H9 (cell line): ENCODE measurements at regions not wholly inside any gene's neighbourhood (a gene's known extent, or its start where the extent isn't known, plus 50 kb on each side); places are given as distances from the start of the nearest gene placed in this dataset.

Source experiments
- DNase-seq: peaks from one replicate; pipeline ENCODE4 v3.0.0-alpha.2; 2017
- H2AFZ ChIP-seq: one replicate; pipeline ENCODE4 v1.6.1; 2013; ENCODE audit warnings: mild to moderate bottlenecking, low read length, control low read depth, moderate library complexity
- H2AK5ac ChIP-seq: 2 replicates; pipeline ENCODE4 v1.6.1; 2013; ENCODE audit warnings: low read length, control low read depth, mixed read lengths; ENCODE audit not compliant: insufficient read length
- H2BK120ac ChIP-seq: one replicate; pipeline ENCODE4 v1.6.1; 2013; ENCODE audit warnings: low read depth, mild to moderate bottlenecking, low read length, control low read depth, inconsistent platforms; ENCODE audit not compliant: poor library complexity, severe bottlenecking
- H2BK12ac ChIP-seq: 2 replicates; pipeline ENCODE4 v1.6.1; 2013; ENCODE audit warnings: low read length, control low read depth, mixed read lengths, low read depth; ENCODE audit not compliant: insufficient read length
- H2BK15ac ChIP-seq: 2 replicates; pipeline ENCODE4 v1.6.1; 2013; ENCODE audit warnings: low read depth, low read length, control low read depth
- H2BK20ac ChIP-seq: one replicate; pipeline ENCODE4 v1.6.1; 2013; ENCODE audit warnings: low read depth, mild to moderate bottlenecking, low read length, control low read depth, inconsistent platforms; ENCODE audit not compliant: poor library complexity, severe bottlenecking
- H2BK5ac ChIP-seq: 2 replicates; pipeline ENCODE4 v1.6.1; 2013; ENCODE audit warnings: low read length, control low read depth, mixed read lengths; ENCODE audit not compliant: insufficient read length
- H3K14ac ChIP-seq: 2 replicates; pipeline ENCODE4 v1.6.1; 2013; ENCODE audit warnings: low read length, control low read depth; ENCODE audit not compliant: insufficient read depth
- H3K18ac ChIP-seq: 2 replicates; pipeline ENCODE4 v1.6.1; 2013; ENCODE audit warnings: low read depth, mild to moderate bottlenecking, mixed read lengths, low read length, control low read depth; ENCODE audit not compliant: insufficient read length
- H3K23ac ChIP-seq: 2 replicates; pipeline ENCODE4 v1.6.1; 2013; ENCODE audit warnings: low read length, control low read depth, mixed read lengths, low read depth; ENCODE audit not compliant: insufficient read length
- H3K23me2 ChIP-seq: 2 replicates; pipeline ENCODE4 v1.6.1; 2013; ENCODE audit warnings: low read depth, mild to moderate bottlenecking, mixed read lengths, low read length, control low read depth; ENCODE audit not compliant: insufficient read length, poor library complexity, severe bottlenecking
- H3K27ac ChIP-seq: 2 replicates; pipeline ENCODE4 v1.5.1; 2013; ENCODE audit warnings: low read length, control low read depth, mixed read lengths, low read depth; ENCODE audit not compliant: insufficient read length
- H3K27me3 ChIP-seq: 2 replicates; pipeline ENCODE4 v1.6.1; 2013; ENCODE audit warnings: low read length, control low read depth, inconsistent platforms; ENCODE audit not compliant: insufficient read depth
- H3K4ac ChIP-seq: 2 replicates; pipeline ENCODE4 v1.6.1; 2013; ENCODE audit warnings: low read depth, mild to moderate bottlenecking, control low read depth, inconsistent platforms, low read length, moderate library complexity
- H3K4me1 ChIP-seq: 2 replicates; pipeline ENCODE4 v1.6.1; 2013; ENCODE audit warnings: low read length, control low read depth, inconsistent platforms; ENCODE audit not compliant: insufficient read depth
- H3K4me2 ChIP-seq: 2 replicates; pipeline ENCODE4 v1.6.1; 2013; ENCODE audit warnings: low read length, control low read depth, mixed read lengths; ENCODE audit not compliant: insufficient read length, insufficient read depth
- H3K56ac ChIP-seq: 2 replicates; pipeline ENCODE4 v1.6.1; 2013; ENCODE audit warnings: low read depth, mild to moderate bottlenecking, mixed read lengths, low read length, control low read depth; ENCODE audit not compliant: insufficient read length
- H3K79me1 ChIP-seq: 2 replicates; pipeline ENCODE4 v1.6.1; 2013; ENCODE audit warnings: low read depth, mild to moderate bottlenecking, moderate library complexity, low read length, control low read depth, inconsistent platforms; ENCODE audit not compliant: insufficient read depth, poor library complexity, severe bottlenecking
- H3K79me2 ChIP-seq: 2 replicates; pipeline ENCODE4 v1.6.1; 2013; ENCODE audit warnings: low read length, control low read depth, inconsistent platforms; ENCODE audit not compliant: insufficient read depth
- H3K9ac ChIP-seq: 2 replicates; pipeline ENCODE4 v1.6.1; 2013; ENCODE audit warnings: low read length, control low read depth, mixed read lengths; ENCODE audit not compliant: insufficient read length; ENCODE audit errors: extremely low read depth
- H3K9me3 ChIP-seq: one replicate; pipeline ENCODE4 v1.6.1; 2013; ENCODE audit warnings: low read depth, low read length, inconsistent platforms; ENCODE audit not compliant: control insufficient read depth
- H3T11ph ChIP-seq: one replicate; pipeline ENCODE4 v1.6.1; 2013; ENCODE audit warnings: mild to moderate bottlenecking, low read length, control low read depth, inconsistent platforms
- H4K20me1 ChIP-seq: one replicate; pipeline ENCODE4 v1.6.1; 2013; ENCODE audit not compliant: control insufficient read depth, insufficient read length, insufficient read depth
- H4K5ac ChIP-seq: 2 replicates; pipeline ENCODE4 v1.6.1; 2013; ENCODE audit warnings: low read depth, mild to moderate bottlenecking, mixed read lengths, low read length, control low read depth; ENCODE audit not compliant: insufficient read length
- H4K8ac ChIP-seq: replicated peaks from 2 replicates; pipeline ENCODE4 v1.6.1; 2013; ENCODE audit warnings: low read length, control low read depth, mixed read lengths, low read depth; ENCODE audit not compliant: insufficient read length
- H4K91ac ChIP-seq: 2 replicates; pipeline ENCODE4 v1.6.1; 2013; ENCODE audit warnings: low read depth, mild to moderate bottlenecking, moderate library complexity, mixed read lengths, low read length, control low read depth; ENCODE audit not compliant: insufficient read length
- H3K27ac Mint-ChIP-seq, 3 experiments: 2 replicates in 2 of 3; 3 replicates in 1 of 3; pipeline ENCODE4 v1.8.0; 2020 to 2021; ENCODE audit warnings: mixed read lengths in 3 of 3, mild to moderate bottlenecking in 1 of 3, moderate library complexity in 1 of 3
- H3K27me3 Mint-ChIP-seq: 2 replicates; pipeline ENCODE4 v1.8.0; 2021; ENCODE audit warnings: low read depth, mild to moderate bottlenecking, moderate library complexity, mixed read lengths
- H3K36me3 Mint-ChIP-seq, 3 experiments: 2 replicates in 2 of 3; 3 replicates in 1 of 3; pipeline ENCODE4 v1.8.0; 2020 to 2021; ENCODE audit warnings: low read depth in 3 of 3, mixed read lengths in 3 of 3; ENCODE audit not compliant: insufficient read depth in 1 of 3
- H3K4me1 Mint-ChIP-seq, 2 experiments: 2 replicates each; pipeline ENCODE4 v1.8.0; 2020; ENCODE audit warnings: mixed read lengths in 2 of 2
- H3K4me3 Mint-ChIP-seq, 2 experiments: 2 replicates in 1 of 2; 3 replicates in 1 of 2; pipeline ENCODE4 v1.8.0; 2020 to 2021; ENCODE audit warnings: mild to moderate bottlenecking in 2 of 2, mixed read lengths in 2 of 2, moderate library complexity in 1 of 2
- H3K9me3 Mint-ChIP-seq, 2 experiments: 2 replicates in 1 of 2; 3 replicates in 1 of 2; pipeline ENCODE4 v1.8.0; 2020; ENCODE audit warnings: mild to moderate bottlenecking in 2 of 2, mixed read lengths in 2 of 2, moderate library complexity in 1 of 2
- WGBS: extraction: QIAGEN DNeasy Blood & Tissue Kit; methylation state at CpG from one replicate; pipeline ENCODE4 v1.1.7; 2013; ENCODE audit warnings: missing lambda C conversion rate, low lambda C conversion rate, mixed read lengths; ENCODE audit not compliant: insufficient read length; ENCODE audit errors: extremely low coverage; 5-methylcytosine and 5-hydroxymethylcytosine counted together
- TF ChIP-seq, protein P1 (sequence below): fragments of 200-600 bp; sonication (generic); conservative IDR thresholded peaks from 3 replicates; pipeline ENCODE4 v1.8.0; 2021; ENCODE audit warnings: antibody characterized with exemption, mild to moderate bottlenecking

DNA sequence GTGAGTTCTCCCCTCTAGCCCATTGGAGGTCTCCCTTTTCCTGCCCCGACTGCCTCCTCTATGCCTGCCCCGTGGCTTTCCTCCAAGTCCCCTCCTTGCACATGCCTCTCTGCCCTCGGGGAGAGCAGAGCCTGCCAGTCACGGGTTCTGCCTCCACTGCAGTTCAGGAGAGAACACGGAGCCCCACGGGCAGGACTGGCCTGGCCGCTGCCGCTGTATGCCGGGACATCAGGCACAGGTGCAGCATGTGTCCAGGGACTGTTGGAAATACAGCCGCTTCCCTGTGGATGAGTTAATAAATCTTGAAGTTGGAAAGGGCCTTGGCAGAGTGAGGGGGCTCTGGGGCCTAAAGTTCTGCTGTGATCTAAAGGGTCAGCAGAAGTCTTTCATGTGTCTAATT is 676.6 kb downstream of the MATN1 start:
- Mint-ChIP-seq H3K4me3 (no peak overlapping the region), H3K27me3 (no peaks in the 10 kb centered on the region), H3K27ac (no peak overlapping the region), H3K4me1 (peaks cover 17 to 21% of the 10 kb centered on the region in 2 experiments), H3K36me3 (no peaks in the 10 kb centered on the region; a peak in 1 of 7 replicates), H3K9me3 (peaks cover 0 to 5% of the 10 kb centered on the region in 2 experiments; a peak in 3 of 5 replicates)
- Histone ChIP-seq H2BK12ac (no peak overlapping the region), H3K23ac (no peak overlapping the region), H3K79me1 (no peaks in the 10 kb centered on the region), H2AK5ac (no peak overlapping the region), H4K91ac (no peak overlapping the region), H3T11ph (no peak overlapping the region), H3K18ac (no peak overlapping the region), H3K14ac (no peak overlapping the region), H3K4ac (no peak overlapping the region), H2BK20ac (no peak overlapping the region), H3K27me3 (no peaks in the 10 kb centered on the region), H3K9me3 (no peaks in the 10 kb centered on the region), H3K56ac (no peak overlapping the region), H2BK15ac (no peak overlapping the region), H4K5ac (no peak overlapping the region), H4K8ac (no peak overlapping the region), H3K4me2 (no peak overlapping the region), H2BK5ac (no peak overlapping the region), H3K4me1 (no peaks in the 10 kb centered on the region), H3K79me2 (no peaks in the 10 kb centered on the region), H3K23me2 (no peaks in the 10 kb centered on the region), H2BK120ac (no peak overlapping the region), H4K20me1 (no peaks in the 10 kb centered on the region), H3K27ac (no peak overlapping the region), H2AFZ (no peak overlapping the region), H3K9ac (no peak overlapping the region)
- no CpG with 5 or more reads among the region's 10 CpGs for WGBS
- TF ChIP-seq, protein P1, sequence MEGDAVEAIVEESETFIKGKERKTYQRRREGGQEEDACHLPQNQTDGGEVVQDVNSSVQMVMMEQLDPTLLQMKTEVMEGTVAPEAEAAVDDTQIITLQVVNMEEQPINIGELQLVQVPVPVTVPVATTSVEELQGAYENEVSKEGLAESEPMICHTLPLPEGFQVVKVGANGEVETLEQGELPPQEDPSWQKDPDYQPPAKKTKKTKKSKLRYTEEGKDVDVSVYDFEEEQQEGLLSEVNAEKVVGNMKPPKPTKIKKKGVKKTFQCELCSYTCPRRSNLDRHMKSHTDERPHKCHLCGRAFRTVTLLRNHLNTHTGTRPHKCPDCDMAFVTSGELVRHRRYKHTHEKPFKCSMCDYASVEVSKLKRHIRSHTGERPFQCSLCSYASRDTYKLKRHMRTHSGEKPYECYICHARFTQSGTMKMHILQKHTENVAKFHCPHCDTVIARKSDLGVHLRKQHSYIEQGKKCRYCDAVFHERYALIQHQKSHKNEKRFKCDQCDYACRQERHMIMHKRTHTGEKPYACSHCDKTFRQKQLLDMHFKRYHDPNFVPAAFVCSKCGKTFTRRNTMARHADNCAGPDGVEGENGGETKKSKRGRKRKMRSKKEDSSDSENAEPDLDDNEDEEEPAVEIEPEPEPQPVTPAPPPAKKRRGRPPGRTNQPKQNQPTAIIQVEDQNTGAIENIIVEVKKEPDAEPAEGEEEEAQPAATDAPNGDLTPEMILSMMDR, result no peak
- peak; percentile 20 for DNase-seq
